GM13977 (cell line): ENCODE measurements at regions not wholly inside any gene's neighbourhood (a gene's known extent, or its start where the extent isn't known, plus 50 kb on each side); places are given as distances from the start of the nearest gene placed in this dataset.

Experiments
- DNase-seq: peaks from one replicate; pipeline ENCODE4 v3.0.0; 2012; ENCODE audit warnings: low spot score
- CTCF ChIP-seq: IDR thresholded peaks from 2 replicates; pipeline ENCODE4 v1.5.1; 2012; ENCODE audit warnings: mild to moderate bottlenecking, control low read depth; ENCODE audit not compliant: insufficient read depth; ENCODE audit errors: extremely low read depth, missing control alignments
- in situ Hi-C: fragments of 300-500 bp; cut with MboI; formaldehyde crosslinking; loops from one replicate; pipeline ENCODE4 v1.12.0; 2022; ENCODE audit warnings: low sequenced_read_pairs, low pct_unique_long_range_greater_than_20kb, mixed read lengths, inconsistent platforms; ENCODE audit not compliant: unreplicated experiment

GRCh38 chr18:43213816-43214215 lies 63.5 kb downstream of the SYT4 start:
- TF ChIP-seq CTCF = no peak
- in situ Hi-C loops = no loop called here
- DNase-seq = no peak

GRCh38 chr18:43211059-43211458 lies 66.2 kb downstream of the SYT4 start:
- in situ Hi-C loops = no loop called here
- DNase-seq = no peak

GRCh38 chr18:43195421-43195820 lies 79.9 kb upstream of the RIT2 start:
- DNase-seq = no peak
- no peak for TF ChIP-seq CTCF
- in situ Hi-C loops = no loop called here

More at GRCh38 chr18:43211059-43211458, 66.2 kb downstream of the SYT4 start:
- TF ChIP-seq CTCF = no peak

GRCh38 chr18:43193336-43193735 lies 77.9 kb upstream of the RIT2 start:
- no peak for DNase-seq
- in situ Hi-C loops = no loop called here
- no peak for TF ChIP-seq CTCF

- peak; percentile 3 for DNase-seq
- TF ChIP-seq CTCF = no peak
These were observed 76.9 kb upstream of the RIT2 start for GRCh38 chr18:43192408-43192807.

GRCh38 chr18:43181711-43182110 lies 66.2 kb upstream of the RIT2 start:
- TF ChIP-seq CTCF = no peak
- in situ Hi-C loops = no loop called here
- no peak for DNase-seq

More at GRCh38 chr18:43192408-43192807, 76.9 kb upstream of the RIT2 start:
- in situ Hi-C loops = no loop called here

GRCh38 chr18:43180814-43181213 lies 65.3 kb upstream of the RIT2 start:
- in situ Hi-C loops = no loop called here

More at GRCh38 chr18:43180814-43181213, 65.3 kb upstream of the RIT2 start:
- TF ChIP-seq CTCF = no peak
- no peak for DNase-seq
